HEK293 (cell line): ENCODE measurements at regions not wholly inside any gene's neighbourhood (a gene's known extent, or its start where the extent isn't known, plus 50 kb on each side); places are given as distances from the start of the nearest gene placed in this dataset.

Experiments
- CTCF ChIA-PET: fragments of 350-600 bp; formaldehyde crosslinking; extraction: SDS; loops from one replicate; lab custom pipeline; 2021; ENCODE audit warnings: antibody characterized with exemption; lab: Yijun Ruan, JAX
- POLR2A ChIA-PET: fragments of 300-600 bp; formaldehyde crosslinking; extraction: SDS; loops from one replicate; lab custom pipeline; 2020; ENCODE audit warnings: antibody characterized with exemption, inconsistent platforms; lab: Yijun Ruan, JAX
- H3K27ac ChIP-seq: fragments of 200-500 bp; sonication (Bioruptor generic); 2 replicates; pipeline ENCODE4 v1.5.1; 2014; ENCODE audit warnings: low read depth, low read length, control low read depth, inconsistent platforms; ENCODE audit errors: extremely low read depth
- H3K36me3 ChIP-seq, 2 experiments: fragments of 200-500 bp in 1 of 2; sonication (Bioruptor generic) in 1 of 2; 1 replicate in 1 of 2; 2 replicates in 1 of 2; pipeline ENCODE4 v1.5.1; 2014 to 2017; ENCODE audit warnings: inconsistent platforms in 2 of 2, low read length in 2 of 2; ENCODE audit not compliant: control insufficient read depth in 2 of 2, insufficient read depth in 1 of 2
- H3K4me1 ChIP-seq: fragments of 200-500 bp; sonication (Bioruptor generic); 2 replicates; pipeline ENCODE4 v1.5.1; 2014; ENCODE audit warnings: mild to moderate bottlenecking, low read length, inconsistent platforms; ENCODE audit not compliant: control insufficient read depth, insufficient read depth
- H3K4me3 ChIP-seq: 2 replicates; pipeline ENCODE4 v1.5.1; 2011; ENCODE audit warnings: low read depth, mild to moderate bottlenecking, control low read depth, low read length, moderate library complexity
- H3K9me3 ChIP-seq: fragments of 200-500 bp; sonication (Bioruptor generic); 2 replicates; pipeline ENCODE4 v1.5.1; 2014; ENCODE audit warnings: low read depth, low read length, inconsistent platforms; ENCODE audit not compliant: control insufficient read depth, insufficient read depth
- REPIN1 ChIP-seq: fragments of 450-650 bp; formaldehyde crosslinking; IDR thresholded peaks from 2 replicates; pipeline ENCODE4 v1.5.1; 2017; ENCODE audit warnings: missing biosample characterization, missing genetic modification characterization, low read depth
- ZNF10 ChIP-seq: fragments of 450-650 bp; formaldehyde crosslinking; IDR thresholded peaks from 2 replicates; pipeline ENCODE4 v1.5.1; 2017; ENCODE audit warnings: missing biosample characterization, missing genetic modification characterization
- ZNF140 ChIP-seq: fragments of 450-650 bp; formaldehyde crosslinking; IDR thresholded peaks from 2 replicates; pipeline ENCODE4 v1.5.1; 2016; ENCODE audit warnings: missing biosample characterization, missing genetic modification characterization
- ZNF510 ChIP-seq: fragments of 450-650 bp; formaldehyde crosslinking; IDR thresholded peaks from 2 replicates; pipeline ENCODE4 v1.5.1; 2018; ENCODE audit warnings: mild to moderate bottlenecking, missing genetic modification characterization, missing biosample characterization; ENCODE audit not compliant: insufficient replicate concordance
- ZNF521 ChIP-seq: fragments of 450-650 bp; formaldehyde crosslinking; IDR thresholded peaks from 2 replicates; pipeline ENCODE4 v1.5.1; 2017; ENCODE audit warnings: missing biosample characterization, mild to moderate bottlenecking, missing genetic modification characterization
- ZNF624 ChIP-seq: fragments of 450-650 bp; formaldehyde crosslinking; IDR thresholded peaks from 2 replicates; pipeline ENCODE4 v1.5.1; 2017; ENCODE audit warnings: missing biosample characterization, missing genetic modification characterization
- ZNF654 ChIP-seq: fragments of 450-650 bp; formaldehyde crosslinking; IDR thresholded peaks from 2 replicates; pipeline ENCODE4 v1.5.1; 2016; ENCODE audit warnings: low read depth, missing biosample characterization, missing genetic modification characterization
- ZNF664 ChIP-seq: fragments of 450-650 bp; formaldehyde crosslinking; IDR thresholded peaks from 2 replicates; pipeline ENCODE4 v1.5.1; 2016; ENCODE audit warnings: missing biosample characterization, missing genetic modification characterization
- ZNF670 ChIP-seq: fragments of 450-650 bp; formaldehyde crosslinking; IDR thresholded peaks from 2 replicates; pipeline ENCODE4 v1.5.1; 2016; ENCODE audit warnings: missing biosample characterization, missing genetic modification characterization, low read depth
- ZNF843 ChIP-seq: fragments of 450-650 bp; formaldehyde crosslinking; IDR thresholded peaks from 2 replicates; pipeline ENCODE4 v1.5.1; 2016; ENCODE audit warnings: missing biosample characterization, missing genetic modification characterization
- ZSCAN23 ChIP-seq: fragments of 450-650 bp; formaldehyde crosslinking; IDR thresholded peaks from 2 replicates; pipeline ENCODE4 v1.5.1; 2016; ENCODE audit warnings: missing biosample characterization, missing genetic modification characterization
- TF ChIP-seq, protein P1 (sequence below): fragments of 450-650 bp; formaldehyde crosslinking; IDR thresholded peaks from 2 replicates; pipeline ENCODE4 v1.5.1; 2016; ENCODE audit warnings: missing biosample characterization, missing genetic modification characterization
- TF ChIP-seq, protein P2 (sequence below): fragments of 450-650 bp; formaldehyde crosslinking; IDR thresholded peaks from 2 replicates; pipeline ENCODE4 v1.5.1; 2016; ENCODE audit warnings: missing biosample characterization, missing genetic modification characterization, borderline replicate concordance
- TF ChIP-seq, protein P3 (sequence below): fragments of 450-650 bp; formaldehyde crosslinking; IDR thresholded peaks from 2 replicates; pipeline ENCODE4 v1.5.1; 2016; ENCODE audit warnings: missing biosample characterization, missing genetic modification characterization
- TF ChIP-seq, protein P4 (sequence below): fragments of 450-650 bp; formaldehyde crosslinking; IDR thresholded peaks from 2 replicates; pipeline ENCODE4 v1.5.1; 2016; ENCODE audit warnings: missing biosample characterization, missing genetic modification characterization, low read depth

DNA sequence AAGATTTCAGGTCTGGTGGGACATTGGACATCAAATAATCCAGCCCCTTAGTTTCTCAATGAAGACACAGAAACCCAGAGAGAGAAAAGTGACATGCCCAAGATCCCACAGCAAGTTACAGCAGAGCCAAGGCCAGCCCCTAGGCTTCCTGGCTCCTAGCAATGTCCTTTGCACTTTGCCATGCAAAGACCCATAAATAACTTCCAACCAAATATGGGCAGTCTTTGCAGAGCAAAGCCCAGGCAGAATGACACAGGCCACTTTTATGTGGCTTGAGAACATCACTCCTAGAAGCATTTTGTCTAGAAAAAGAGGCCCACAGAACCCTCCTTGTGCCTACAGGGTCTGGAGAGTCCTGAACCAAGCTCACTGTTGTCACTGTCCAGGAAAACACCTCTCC lies 78.1 kb upstream of the ATP6AP2 start:
- Histone ChIP-seq H3K4me3 (no peak overlapping the region), H3K9me3 (no peaks in the 10 kb centered on the region), H3K27ac (no peak overlapping the region), H3K36me3 (no peaks in the 10 kb centered on the region), H3K4me1 (no peaks in the 10 kb centered on the region)
- CTCF ChIA-PET = interaction anchor here (0.6 kb wide), 1 partner anchor 1830 kb away, joined by 4 read pairs; no protein-coding TSS in a partner anchor
- POLR2A ChIA-PET = no interaction called here
- TF ChIP-seq, protein P1, sequence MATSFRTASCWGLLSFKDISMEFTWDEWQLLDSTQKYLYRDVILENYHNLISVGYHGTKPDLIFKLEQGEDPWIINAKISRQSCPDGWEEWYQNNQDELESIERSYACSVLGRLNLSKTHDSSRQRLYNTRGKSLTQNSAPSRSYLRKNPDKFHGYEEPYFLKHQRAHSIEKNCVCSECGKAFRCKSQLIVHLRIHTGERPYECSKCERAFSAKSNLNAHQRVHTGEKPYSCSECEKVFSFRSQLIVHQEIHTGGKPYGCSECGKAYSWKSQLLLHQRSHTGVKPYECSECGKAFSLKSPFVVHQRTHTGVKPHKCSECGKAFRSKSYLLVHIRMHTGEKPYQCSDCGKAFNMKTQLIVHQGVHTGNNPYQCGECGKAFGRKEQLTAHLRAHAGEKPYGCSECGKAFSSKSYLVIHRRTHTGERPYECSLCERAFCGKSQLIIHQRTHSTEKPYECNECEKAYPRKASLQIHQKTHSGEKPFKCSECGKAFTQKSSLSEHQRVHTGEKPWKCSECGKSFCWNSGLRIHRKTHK (tag by site-specific recombination) = no peak
- TF ChIP-seq ZNF843 (tag by site-specific recombination) (no peak), ZSCAN23 (tag by site-specific recombination) (no peak), ZNF521 (tag by site-specific recombination) (no peak), REPIN1 (no peak)

DNA sequence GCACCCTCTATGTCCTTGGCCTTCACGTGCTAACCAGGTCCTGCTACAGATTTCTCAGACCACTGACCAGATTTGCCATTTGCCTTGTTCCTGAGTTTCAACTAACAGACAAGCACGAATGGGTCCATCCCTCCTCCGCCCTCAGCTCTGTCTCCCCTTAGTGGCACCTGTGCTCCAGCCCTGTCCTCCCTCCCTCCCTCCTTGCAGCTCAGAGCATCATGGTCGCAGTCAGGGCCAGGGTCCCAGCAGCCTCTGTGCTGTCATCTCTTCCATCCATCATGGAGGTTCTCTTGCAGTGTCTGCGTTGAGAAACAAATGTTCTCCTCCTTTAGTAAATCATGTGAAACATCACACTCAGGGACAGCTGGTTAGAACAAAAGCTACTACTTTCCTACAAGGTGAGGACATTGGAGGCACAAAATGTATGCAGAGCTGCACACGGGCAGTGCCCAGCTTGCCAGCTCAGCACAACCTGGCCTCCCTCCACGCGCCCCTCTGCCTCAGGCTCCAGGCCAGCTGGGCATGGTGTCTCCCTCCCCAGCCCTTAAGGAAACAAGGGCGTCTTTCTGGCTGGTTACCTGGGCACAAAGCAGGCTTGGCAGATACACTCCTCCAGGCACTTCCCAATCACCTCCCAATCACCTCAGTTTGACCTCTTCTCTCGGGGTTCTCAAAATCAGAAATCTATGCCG lies 79.5 kb upstream of the ATP6AP2 start:
- no peaks in the 10 kb centered on the region for H3K4me1 ChIP-seq
- CTCF ChIA-PET = interaction anchor here (0.6 kb wide), 1 partner anchor 72 kb away, joined by 4 read pairs; no protein-coding TSS in a partner anchor
- H3K27ac ChIP-seq = no peak overlapping the region
- POLR2A ChIA-PET = no interaction called here
- no peak overlapping the region for H3K4me3 ChIP-seq
- no peaks in the 10 kb centered on the region for H3K9me3 ChIP-seq
- TF ChIP-seq ZNF510 (tag by site-specific recombination) (no peak), ZNF654 (tag by site-specific recombination) (no peak), ZNF670 (tag by site-specific recombination) (no peak), ZNF10 (tag by site-specific recombination) (no peak), ZNF624 (tag by site-specific recombination) (no peak), ZNF521 (tag by site-specific recombination) (no peak), ZNF664 (tag by site-specific recombination) (no peak), ZNF140 (tag by site-specific recombination) (no peak)
- TF ChIP-seq, protein P2, sequence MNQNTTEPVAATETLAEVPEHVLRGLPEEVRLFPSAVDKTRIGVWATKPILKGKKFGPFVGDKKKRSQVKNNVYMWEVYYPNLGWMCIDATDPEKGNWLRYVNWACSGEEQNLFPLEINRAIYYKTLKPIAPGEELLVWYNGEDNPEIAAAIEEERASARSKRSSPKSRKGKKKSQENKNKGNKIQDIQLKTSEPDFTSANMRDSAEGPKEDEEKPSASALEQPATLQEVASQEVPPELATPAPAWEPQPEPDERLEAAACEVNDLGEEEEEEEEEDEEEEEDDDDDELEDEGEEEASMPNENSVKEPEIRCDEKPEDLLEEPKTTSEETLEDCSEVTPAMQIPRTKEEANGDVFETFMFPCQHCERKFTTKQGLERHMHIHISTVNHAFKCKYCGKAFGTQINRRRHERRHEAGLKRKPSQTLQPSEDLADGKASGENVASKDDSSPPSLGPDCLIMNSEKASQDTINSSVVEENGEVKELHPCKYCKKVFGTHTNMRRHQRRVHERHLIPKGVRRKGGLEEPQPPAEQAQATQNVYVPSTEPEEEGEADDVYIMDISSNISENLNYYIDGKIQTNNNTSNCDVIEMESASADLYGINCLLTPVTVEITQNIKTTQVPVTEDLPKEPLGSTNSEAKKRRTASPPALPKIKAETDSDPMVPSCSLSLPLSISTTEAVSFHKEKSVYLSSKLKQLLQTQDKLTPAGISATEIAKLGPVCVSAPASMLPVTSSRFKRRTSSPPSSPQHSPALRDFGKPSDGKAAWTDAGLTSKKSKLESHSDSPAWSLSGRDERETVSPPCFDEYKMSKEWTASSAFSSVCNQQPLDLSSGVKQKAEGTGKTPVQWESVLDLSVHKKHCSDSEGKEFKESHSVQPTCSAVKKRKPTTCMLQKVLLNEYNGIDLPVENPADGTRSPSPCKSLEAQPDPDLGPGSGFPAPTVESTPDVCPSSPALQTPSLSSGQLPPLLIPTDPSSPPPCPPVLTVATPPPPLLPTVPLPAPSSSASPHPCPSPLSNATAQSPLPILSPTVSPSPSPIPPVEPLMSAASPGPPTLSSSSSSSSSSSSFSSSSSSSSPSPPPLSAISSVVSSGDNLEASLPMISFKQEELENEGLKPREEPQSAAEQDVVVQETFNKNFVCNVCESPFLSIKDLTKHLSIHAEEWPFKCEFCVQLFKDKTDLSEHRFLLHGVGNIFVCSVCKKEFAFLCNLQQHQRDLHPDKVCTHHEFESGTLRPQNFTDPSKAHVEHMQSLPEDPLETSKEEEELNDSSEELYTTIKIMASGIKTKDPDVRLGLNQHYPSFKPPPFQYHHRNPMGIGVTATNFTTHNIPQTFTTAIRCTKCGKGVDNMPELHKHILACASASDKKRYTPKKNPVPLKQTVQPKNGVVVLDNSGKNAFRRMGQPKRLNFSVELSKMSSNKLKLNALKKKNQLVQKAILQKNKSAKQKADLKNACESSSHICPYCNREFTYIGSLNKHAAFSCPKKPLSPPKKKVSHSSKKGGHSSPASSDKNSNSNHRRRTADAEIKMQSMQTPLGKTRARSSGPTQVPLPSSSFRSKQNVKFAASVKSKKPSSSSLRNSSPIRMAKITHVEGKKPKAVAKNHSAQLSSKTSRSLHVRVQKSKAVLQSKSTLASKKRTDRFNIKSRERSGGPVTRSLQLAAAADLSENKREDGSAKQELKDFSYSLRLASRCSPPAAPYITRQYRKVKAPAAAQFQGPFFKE (tag by site-specific recombination) = no peak
- TF ChIP-seq, protein P3, sequence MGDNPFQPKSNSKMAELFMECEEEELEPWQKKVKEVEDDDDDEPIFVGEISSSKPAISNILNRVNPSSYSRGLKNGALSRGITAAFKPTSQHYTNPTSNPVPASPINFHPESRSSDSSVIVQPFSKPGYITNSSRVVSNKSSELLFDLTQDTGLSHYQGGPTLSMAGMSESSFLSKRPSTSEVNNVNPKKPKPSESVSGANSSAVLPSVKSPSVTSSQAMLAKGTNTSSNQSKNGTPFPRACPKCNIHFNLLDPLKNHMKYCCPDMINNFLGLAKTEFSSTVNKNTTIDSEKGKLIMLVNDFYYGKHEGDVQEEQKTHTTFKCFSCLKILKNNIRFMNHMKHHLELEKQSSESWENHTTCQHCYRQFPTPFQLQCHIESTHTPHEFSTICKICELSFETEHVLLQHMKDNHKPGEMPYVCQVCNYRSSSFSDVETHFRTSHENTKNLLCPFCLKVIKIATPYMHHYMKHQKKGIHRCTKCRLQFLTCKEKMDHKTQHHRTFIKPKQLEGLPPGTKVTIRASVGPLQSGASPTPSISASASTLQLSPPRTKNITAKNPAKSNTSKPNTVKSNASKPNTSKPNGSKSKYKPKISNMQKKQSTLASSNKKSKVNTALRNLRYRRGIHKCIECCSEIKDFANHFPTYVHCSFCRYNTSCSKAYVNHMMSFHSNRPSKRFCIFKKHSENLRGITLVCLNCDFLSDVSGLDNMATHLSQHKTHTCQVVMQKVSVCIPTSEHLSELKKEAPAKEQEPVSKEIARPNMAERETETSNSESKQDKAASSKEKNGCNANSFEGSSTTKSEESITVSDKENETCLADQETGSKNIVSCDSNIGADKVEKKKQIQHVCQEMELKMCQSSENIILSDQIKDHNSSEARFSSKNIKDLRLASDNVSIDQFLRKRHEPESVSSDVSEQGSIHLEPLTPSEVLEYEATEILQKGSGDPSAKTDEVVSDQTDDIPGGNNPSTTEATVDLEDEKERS (tag by site-specific recombination) = no peak
- TF ChIP-seq, protein P4, sequence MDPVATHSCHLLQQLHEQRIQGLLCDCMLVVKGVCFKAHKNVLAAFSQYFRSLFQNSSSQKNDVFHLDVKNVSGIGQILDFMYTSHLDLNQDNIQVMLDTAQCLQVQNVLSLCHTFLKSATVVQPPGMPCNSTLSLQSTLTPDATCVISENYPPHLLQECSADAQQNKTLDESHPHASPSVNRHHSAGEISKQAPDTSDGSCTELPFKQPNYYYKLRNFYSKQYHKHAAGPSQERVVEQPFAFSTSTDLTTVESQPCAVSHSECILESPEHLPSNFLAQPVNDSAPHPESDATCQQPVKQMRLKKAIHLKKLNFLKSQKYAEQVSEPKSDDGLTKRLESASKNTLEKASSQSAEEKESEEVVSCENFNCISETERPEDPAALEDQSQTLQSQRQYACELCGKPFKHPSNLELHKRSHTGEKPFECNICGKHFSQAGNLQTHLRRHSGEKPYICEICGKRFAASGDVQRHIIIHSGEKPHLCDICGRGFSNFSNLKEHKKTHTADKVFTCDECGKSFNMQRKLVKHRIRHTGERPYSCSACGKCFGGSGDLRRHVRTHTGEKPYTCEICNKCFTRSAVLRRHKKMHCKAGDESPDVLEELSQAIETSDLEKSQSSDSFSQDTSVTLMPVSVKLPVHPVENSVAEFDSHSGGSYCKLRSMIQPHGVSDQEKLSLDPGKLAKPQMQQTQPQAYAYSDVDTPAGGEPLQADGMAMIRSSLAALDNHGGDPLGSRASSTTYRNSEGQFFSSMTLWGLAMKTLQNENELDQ (tag by site-specific recombination) = no peak
- no peaks in the 10 kb centered on the region for H3K36me3 ChIP-seq
